Stomach (tissue), 4 donors: ENCODE measurements at regions not wholly inside any gene's neighbourhood (a gene's known extent, or its start where the extent isn't known, plus 50 kb on each side); places are given as distances from the start of the nearest gene placed in this dataset.

Experiments used
- POLR2A ChIP-seq, 4 donors: fragments of 450-650 bp; IDR thresholded peaks; one replicate each; pipeline ENCODE4 v1.6.1; 2016; ENCODE audit warnings: antibody characterized with exemption in 4 of 4, control low read depth in 2 of 4, mild to moderate bottlenecking in 1 of 4, moderate library complexity in 1 of 4
- TF ChIP-seq, protein P1 (sequence below), 7 experiments: fragments of 450-650 bp in 4 of 7; fragments of 200-600 bp in 3 of 7; sonication (generic) in 3 of 7; IDR thresholded peaks; one replicate each; pipeline ENCODE4 v1.5.1; 2016 to 2019; ENCODE audit warnings: antibody characterized with exemption in 7 of 7, control low read depth in 2 of 7, mild to moderate bottlenecking in 1 of 7

DNA sequence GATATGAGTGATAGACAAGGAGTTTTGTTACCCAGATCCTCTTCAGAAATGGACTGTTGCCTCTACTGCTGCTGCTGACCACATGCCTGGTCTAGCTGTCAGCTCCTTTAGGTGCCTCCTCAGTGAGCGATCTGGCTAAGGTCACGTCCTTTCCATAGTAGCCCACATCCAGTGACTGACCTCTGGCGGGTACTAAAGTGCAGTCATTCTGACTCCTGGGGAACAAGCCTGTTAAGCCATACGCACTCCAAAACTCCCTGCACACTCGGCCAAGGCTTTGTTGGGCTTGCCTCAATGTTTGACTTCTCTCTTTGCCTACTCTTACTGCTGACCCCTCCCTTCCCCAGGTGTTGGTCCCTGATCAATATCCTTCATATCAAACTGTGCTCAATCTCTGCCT, 685.2 kb downstream of the IRS1 start:
- no peak for TF ChIP-seq POLR2A (IDR thresholded peaks at IDR 0.05)
- TF ChIP-seq, protein P1, sequence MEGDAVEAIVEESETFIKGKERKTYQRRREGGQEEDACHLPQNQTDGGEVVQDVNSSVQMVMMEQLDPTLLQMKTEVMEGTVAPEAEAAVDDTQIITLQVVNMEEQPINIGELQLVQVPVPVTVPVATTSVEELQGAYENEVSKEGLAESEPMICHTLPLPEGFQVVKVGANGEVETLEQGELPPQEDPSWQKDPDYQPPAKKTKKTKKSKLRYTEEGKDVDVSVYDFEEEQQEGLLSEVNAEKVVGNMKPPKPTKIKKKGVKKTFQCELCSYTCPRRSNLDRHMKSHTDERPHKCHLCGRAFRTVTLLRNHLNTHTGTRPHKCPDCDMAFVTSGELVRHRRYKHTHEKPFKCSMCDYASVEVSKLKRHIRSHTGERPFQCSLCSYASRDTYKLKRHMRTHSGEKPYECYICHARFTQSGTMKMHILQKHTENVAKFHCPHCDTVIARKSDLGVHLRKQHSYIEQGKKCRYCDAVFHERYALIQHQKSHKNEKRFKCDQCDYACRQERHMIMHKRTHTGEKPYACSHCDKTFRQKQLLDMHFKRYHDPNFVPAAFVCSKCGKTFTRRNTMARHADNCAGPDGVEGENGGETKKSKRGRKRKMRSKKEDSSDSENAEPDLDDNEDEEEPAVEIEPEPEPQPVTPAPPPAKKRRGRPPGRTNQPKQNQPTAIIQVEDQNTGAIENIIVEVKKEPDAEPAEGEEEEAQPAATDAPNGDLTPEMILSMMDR (IDR thresholded peaks at IDR 0.05) = no peak
